ENCODE measurements at regions not wholly inside any gene's neighbourhood (a gene's known extent, or its start where the extent isn't known, plus 50 kb on each side); places are given as distances from the start of the nearest gene placed in this dataset.

DNA sequence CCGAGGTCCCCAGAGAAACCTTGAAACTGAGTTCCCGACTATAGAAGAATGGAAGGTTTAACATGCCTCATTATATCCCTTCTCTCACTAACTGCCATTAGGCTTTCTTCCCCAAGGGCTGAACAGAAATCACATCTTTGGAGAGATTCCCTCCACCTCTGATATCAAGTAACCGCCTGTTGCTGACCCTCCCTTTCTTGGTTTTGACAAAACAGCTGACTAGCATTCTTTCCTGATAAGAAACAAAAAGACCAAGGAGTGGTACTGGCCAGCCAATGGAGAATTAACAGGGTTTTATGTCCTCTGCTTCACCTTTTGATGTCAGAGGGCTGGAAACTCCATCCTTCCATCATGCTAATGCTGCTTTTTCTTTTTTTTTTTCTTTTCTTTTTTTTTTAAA is 176.6 kb upstream of the ADGRB3 start:
- H3K9me3 ChIP-seq (replicated peaks; ENCODE audit: control insufficient read depth, insufficient read depth, low read length): peaks cover 2% of the 10 kb centered on the region
- no peak overlapping the region for H2AFZ ChIP-seq (ENCODE audit: low read depth, low read length)
- H3K27me3 ChIP-seq (ENCODE audit: control insufficient read depth in 2 of 2, insufficient read depth in 2 of 2, low read length in 2 of 2): no peaks in the 10 kb centered on the region
- H3K4me3 ChIP-seq (replicated peaks in 1 of 3; ENCODE audit: insufficient read depth in 1 of 3, low read depth in 1 of 3, low read length in 3 of 3): no peak overlapping the region
- H3K9ac ChIP-seq (replicated peaks; ENCODE audit: extremely low read depth, insufficient read depth, low read length): no peak overlapping the region
- TF ChIP-seq, protein P1, sequence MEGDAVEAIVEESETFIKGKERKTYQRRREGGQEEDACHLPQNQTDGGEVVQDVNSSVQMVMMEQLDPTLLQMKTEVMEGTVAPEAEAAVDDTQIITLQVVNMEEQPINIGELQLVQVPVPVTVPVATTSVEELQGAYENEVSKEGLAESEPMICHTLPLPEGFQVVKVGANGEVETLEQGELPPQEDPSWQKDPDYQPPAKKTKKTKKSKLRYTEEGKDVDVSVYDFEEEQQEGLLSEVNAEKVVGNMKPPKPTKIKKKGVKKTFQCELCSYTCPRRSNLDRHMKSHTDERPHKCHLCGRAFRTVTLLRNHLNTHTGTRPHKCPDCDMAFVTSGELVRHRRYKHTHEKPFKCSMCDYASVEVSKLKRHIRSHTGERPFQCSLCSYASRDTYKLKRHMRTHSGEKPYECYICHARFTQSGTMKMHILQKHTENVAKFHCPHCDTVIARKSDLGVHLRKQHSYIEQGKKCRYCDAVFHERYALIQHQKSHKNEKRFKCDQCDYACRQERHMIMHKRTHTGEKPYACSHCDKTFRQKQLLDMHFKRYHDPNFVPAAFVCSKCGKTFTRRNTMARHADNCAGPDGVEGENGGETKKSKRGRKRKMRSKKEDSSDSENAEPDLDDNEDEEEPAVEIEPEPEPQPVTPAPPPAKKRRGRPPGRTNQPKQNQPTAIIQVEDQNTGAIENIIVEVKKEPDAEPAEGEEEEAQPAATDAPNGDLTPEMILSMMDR (IDR thresholded peaks at IDR 0.05; ENCODE audit: extremely low read depth in 1 of 2, insufficient read depth in 1 of 2, low read depth in 1 of 2, low read length in 2 of 2): no peak
- TF ChIP-seq POLR2A (IDR thresholded peaks at IDR 0.05; ENCODE audit: low read depth, low read length): no peak
- TF ChIP-seq JUN (IDR thresholded peaks at IDR 0.05; ENCODE audit: borderline replicate concordance, insufficient read depth, insufficient read length, low read depth): no peak
- TF ChIP-seq, protein P2, sequence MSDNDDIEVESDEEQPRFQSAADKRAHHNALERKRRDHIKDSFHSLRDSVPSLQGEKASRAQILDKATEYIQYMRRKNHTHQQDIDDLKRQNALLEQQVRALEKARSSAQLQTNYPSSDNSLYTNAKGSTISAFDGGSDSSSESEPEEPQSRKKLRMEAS (IDR thresholded peaks at IDR 0.05; ENCODE audit: insufficient read depth, insufficient read length): no peak
- TF ChIP-seq FOS (IDR thresholded peaks at IDR 0.05; ENCODE audit: borderline replicate concordance, insufficient read depth, low read length): no peak
- no peak overlapping the region for H3K27ac ChIP-seq (ENCODE audit: insufficient read depth, low read depth, low read length)
- no peaks in the 10 kb centered on the region for H3K9me1 ChIP-seq (replicated peaks; ENCODE audit: control insufficient read depth, extremely low read depth, insufficient read depth, low read length)
- POLR2A ChIA-PET: no interaction called here
- no TSS peak for BruUV-seq (replicated peaks)
- H3K4me2 ChIP-seq (ENCODE audit: insufficient read depth, low read length): no peak overlapping the region
- no peak for DNase-seq (ENCODE audit: low read depth, low spot score)
- FAIRE-seq: no peak
- no peaks in the 10 kb centered on the region for H4K20me1 ChIP-seq (replicated peaks; ENCODE audit: control insufficient read depth, extremely low read depth, insufficient read depth, low read length)
- H3K79me2 ChIP-seq (ENCODE audit: control insufficient read depth, insufficient read depth, low read length): no peaks in the 10 kb centered on the region
- dilution Hi-C loops (cut with MboI; ENCODE audit: extremely low pct_ligation_motif_present, low sequenced_read_pairs): no loop called here
- intact Hi-C loops (cut with micrococcal nuclease): no loop called here
- no peaks in the 10 kb centered on the region for H3K4me1 ChIP-seq (ENCODE audit: control insufficient read depth, extremely low read depth, insufficient read depth, low read length)
- H3K36me3 ChIP-seq (ENCODE audit: control insufficient read depth in 2 of 2, extremely low read depth in 1 of 2, insufficient read depth in 2 of 2, low read length in 2 of 2): no peaks in the 10 kb centered on the region
- CTCF ChIA-PET: no interaction called here

DNA sequence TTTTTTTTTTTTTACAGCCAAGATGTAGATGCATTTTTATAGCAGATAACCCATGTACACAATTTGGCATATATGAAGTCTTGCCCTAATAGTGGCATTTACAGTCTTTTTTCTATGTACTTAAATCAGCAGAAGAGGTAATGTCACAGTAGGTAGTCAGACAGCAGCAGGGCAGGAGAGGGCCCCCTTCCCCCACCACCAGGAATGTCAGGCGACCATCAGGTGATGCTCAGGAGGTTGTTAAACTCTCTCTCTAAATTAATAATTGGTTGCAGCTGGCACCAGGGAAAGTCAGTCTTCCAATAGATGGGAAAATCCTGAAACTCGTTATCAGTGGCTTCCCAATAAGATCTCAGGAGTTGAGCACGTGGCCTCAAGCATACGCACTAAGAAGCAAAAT is 188.0 kb upstream of the ADGRB3 start:
- Histone ChIP-seq H3K9ac (replicated peaks; ENCODE audit: extremely low read depth, insufficient read depth, low read length) (no peak overlapping the region), H3K79me2 (ENCODE audit: control insufficient read depth, insufficient read depth, low read length) (no peaks in the 10 kb centered on the region), H3K9me3 (replicated peaks; ENCODE audit: control insufficient read depth, insufficient read depth, low read length) (no peaks in the 10 kb centered on the region), H2AFZ (ENCODE audit: low read depth, low read length) (no peak overlapping the region), H3K4me3 (replicated peaks in 1 of 3; ENCODE audit: insufficient read depth in 1 of 3, low read depth in 1 of 3, low read length in 3 of 3) (no peak overlapping the region), H4K20me1 (replicated peaks; ENCODE audit: control insufficient read depth, extremely low read depth, insufficient read depth, low read length) (no peaks in the 10 kb centered on the region), H3K4me2 (ENCODE audit: insufficient read depth, low read length) (no peak overlapping the region), H3K9me1 (replicated peaks; ENCODE audit: control insufficient read depth, extremely low read depth, insufficient read depth, low read length) (no peaks in the 10 kb centered on the region), H3K27me3 (ENCODE audit: control insufficient read depth in 2 of 2, insufficient read depth in 2 of 2, low read length in 2 of 2) (no peaks in the 10 kb centered on the region), H3K27ac (ENCODE audit: insufficient read depth, low read depth, low read length) (no peak overlapping the region), H3K4me1 (ENCODE audit: control insufficient read depth, extremely low read depth, insufficient read depth, low read length) (no peaks in the 10 kb centered on the region), H3K36me3 (ENCODE audit: control insufficient read depth in 2 of 2, extremely low read depth in 1 of 2, insufficient read depth in 2 of 2, low read length in 2 of 2) (no peaks in the 10 kb centered on the region)
- FAIRE-seq: no peak
- intact Hi-C loops (cut with micrococcal nuclease) (no loop called here), dilution Hi-C loops (cut with MboI; ENCODE audit: extremely low pct_ligation_motif_present, low sequenced_read_pairs) (no loop called here)
- DNase-seq (ENCODE audit: low read depth, low spot score): no peak
- TF ChIP-seq, protein P1 (IDR thresholded peaks at IDR 0.05; ENCODE audit: extremely low read depth in 1 of 2, insufficient read depth in 1 of 2, low read depth in 1 of 2, low read length in 2 of 2): no peak
- no peak for TF ChIP-seq POLR2A (IDR thresholded peaks at IDR 0.05; ENCODE audit: low read depth, low read length)
- CTCF ChIA-PET: no interaction called here
- no TSS peak for BruUV-seq (replicated peaks)
- POLR2A ChIA-PET: no interaction called here

All from endothelial cell of umbilical vein (primary cell).